Astrocyte (in vitro differentiated cells and primary cell): ENCODE measurements at regions not wholly inside any gene's neighbourhood (a gene's known extent, or its start where the extent isn't known, plus 50 kb on each side); places are given as distances from the start of the nearest gene placed in this dataset.

ENCODE experiments used
- DNase-seq: peaks from one replicate; pipeline ENCODE4 v3.0.0-alpha.2; 2010; ENCODE audit warnings: low read depth
- FAIRE-seq: peaks from 2 replicates; lab custom pipeline; 2011; peaks lifted over from hg19 to GRCh38; lab: Jason Lieb, UNC
- H2AFZ ChIP-seq: 2 replicates; pipeline ENCODE4 v1.6.0; 2012; ENCODE audit warnings: low read depth, low read length, inconsistent platforms
- H3K27ac ChIP-seq: 2 replicates; pipeline ENCODE4 v1.5.1; 2011; ENCODE audit warnings: low read depth, low read length, inconsistent platforms
- H3K27me3 ChIP-seq: 2 replicates; pipeline ENCODE4 v1.6.0; 2011; ENCODE audit warnings: low read length, inconsistent platforms; ENCODE audit not compliant: insufficient read depth
- H3K36me3 ChIP-seq: 2 replicates; pipeline ENCODE4 v1.5.1; 2011; ENCODE audit warnings: low read length, inconsistent platforms; ENCODE audit not compliant: insufficient read depth
- H3K4me1 ChIP-seq: 2 replicates; pipeline ENCODE4 v1.5.1; 2011; ENCODE audit warnings: low read length, inconsistent platforms; ENCODE audit not compliant: insufficient read depth
- H3K4me2 ChIP-seq: 2 replicates; pipeline ENCODE4 v1.6.0; 2012; ENCODE audit warnings: low read length, inconsistent platforms
- H3K4me3 ChIP-seq: 2 replicates; pipeline ENCODE4 v1.5.1; 2011; ENCODE audit warnings: low read depth, mild to moderate bottlenecking, low read length, inconsistent platforms; ENCODE audit not compliant: insufficient read depth
- H3K79me2 ChIP-seq: 2 replicates; pipeline ENCODE4 v1.6.0; 2012; ENCODE audit warnings: mild to moderate bottlenecking, low read length, inconsistent platforms; ENCODE audit not compliant: insufficient read depth
- H3K9ac ChIP-seq: 2 replicates; pipeline ENCODE4 v1.6.0; 2012; ENCODE audit warnings: mild to moderate bottlenecking, low read length, inconsistent platforms
- H3K9me3 ChIP-seq: 2 replicates; pipeline ENCODE4 v1.5.1; 2012; ENCODE audit warnings: low read depth, mild to moderate bottlenecking, low read length, inconsistent platforms; ENCODE audit not compliant: insufficient read depth
- H4K20me1 ChIP-seq: 2 replicates; pipeline ENCODE4 v1.6.0; 2012; ENCODE audit warnings: low read length, inconsistent platforms; ENCODE audit not compliant: insufficient read depth
- H3K27ac Mint-ChIP-seq: one replicate; pipeline ENCODE4 v1.8.0; 2021; ENCODE audit warnings: mild to moderate bottlenecking, mixed read lengths; ENCODE audit not compliant: unreplicated experiment
- H3K27me3 Mint-ChIP-seq: one replicate; pipeline ENCODE4 v1.8.0; 2021; ENCODE audit warnings: low read depth, mixed read lengths; ENCODE audit not compliant: unreplicated experiment
- H3K36me3 Mint-ChIP-seq: one replicate; pipeline ENCODE4 v1.8.0; 2021; ENCODE audit warnings: low read depth, mixed read lengths; ENCODE audit not compliant: unreplicated experiment
- H3K4me1 Mint-ChIP-seq: one replicate; pipeline ENCODE4 v1.8.0; 2021; ENCODE audit warnings: low read depth, mixed read lengths; ENCODE audit not compliant: unreplicated experiment
- H3K4me3 Mint-ChIP-seq: one replicate; pipeline ENCODE4 v1.8.0; 2021; ENCODE audit warnings: mild to moderate bottlenecking, moderate library complexity, mixed read lengths; ENCODE audit not compliant: unreplicated experiment
- H3K9me3 Mint-ChIP-seq: one replicate; pipeline ENCODE4 v1.8.0; 2021; ENCODE audit warnings: mild to moderate bottlenecking, mixed read lengths; ENCODE audit not compliant: unreplicated experiment
- CTCF ChIP-seq: IDR thresholded peaks from 2 replicates; pipeline ENCODE4 v1.5.1; 2011; ENCODE audit warnings: low read depth, mild to moderate bottlenecking, inconsistent platforms, low read length, moderate library complexity; ENCODE audit not compliant: insufficient read depth
- EZH2 ChIP-seq: IDR thresholded peaks from 2 replicates; pipeline ENCODE4 v1.6.1; 2012; ENCODE audit warnings: mild to moderate bottlenecking, low read length, inconsistent platforms; ENCODE audit not compliant: insufficient read depth

GRCh38 chr11:25583596-25583995 is 748.3 kb upstream of the ANO3 start:
- Histone ChIP-seq H3K27me3 (no peaks in the 10 kb centered on the region), H3K4me1 (no peaks in the 10 kb centered on the region), H4K20me1 (no peaks in the 10 kb centered on the region), H2AFZ (no peak overlapping the region), H3K27ac (no peak overlapping the region), H3K9me3 (no peaks in the 10 kb centered on the region), H3K4me3 (no peak overlapping the region), H3K4me2 (no peak overlapping the region), H3K79me2 (no peaks in the 10 kb centered on the region), H3K36me3 (no peaks in the 10 kb centered on the region), H3K9ac (no peak overlapping the region)
- H3K4me3 Mint-ChIP-seq: no peak overlapping the region
- DNase-seq (no peak), FAIRE-seq (no peak)
- no peaks in the 10 kb centered on the region for H3K27me3 Mint-ChIP-seq
- no peaks in the 10 kb centered on the region for H3K9me3 Mint-ChIP-seq
- no peaks in the 10 kb centered on the region for H3K36me3 Mint-ChIP-seq
- no peak overlapping the region for H3K27ac Mint-ChIP-seq
- no peaks in the 10 kb centered on the region for H3K4me1 Mint-ChIP-seq
- TF ChIP-seq CTCF: no peak
- TF ChIP-seq EZH2: no peak

GRCh38 chr11:25587496-25587895 is 744.4 kb upstream of the ANO3 start:
- Mint-ChIP-seq H3K4me3 (no peak overlapping the region), H3K4me1 (no peaks in the 10 kb centered on the region), H3K27me3 (no peaks in the 10 kb centered on the region), H3K36me3 (no peaks in the 10 kb centered on the region), H3K9me3 (no peaks in the 10 kb centered on the region), H3K27ac (no peak overlapping the region)
- no peak overlapping the region for H3K4me2 ChIP-seq
- no peaks in the 10 kb centered on the region for H3K79me2 ChIP-seq
- no peaks in the 10 kb centered on the region for H3K36me3 ChIP-seq
- TF ChIP-seq CTCF (no peak), EZH2 (no peak)
- no peak overlapping the region for H3K9ac ChIP-seq
- no peaks in the 10 kb centered on the region for H3K27me3 ChIP-seq
- no peaks in the 10 kb centered on the region for H4K20me1 ChIP-seq
- H2AFZ ChIP-seq: no peak overlapping the region
- no peaks in the 10 kb centered on the region for H3K4me1 ChIP-seq
- no peak for DNase-seq
- no peak overlapping the region for H3K27ac ChIP-seq
- H3K4me3 ChIP-seq: no peak overlapping the region
- no peak for FAIRE-seq
- no peaks in the 10 kb centered on the region for H3K9me3 ChIP-seq

GRCh38 chr11:25593221-25593620 is 738.7 kb upstream of the ANO3 start:
- H3K36me3 Mint-ChIP-seq: no peaks in the 10 kb centered on the region
- H3K4me1 Mint-ChIP-seq: peaks cover 6% of the 10 kb centered on the region
- Histone ChIP-seq H3K9ac (no peak overlapping the region), H3K4me1 (no peaks in the 10 kb centered on the region), H3K9me3 (no peaks in the 10 kb centered on the region), H3K36me3 (no peaks in the 10 kb centered on the region), H3K27me3 (no peaks in the 10 kb centered on the region), H3K4me2 (no peak overlapping the region), H3K27ac (no peak overlapping the region), H3K79me2 (no peaks in the 10 kb centered on the region), H2AFZ (no peak overlapping the region), H4K20me1 (no peaks in the 10 kb centered on the region), H3K4me3 (no peak overlapping the region)
- H3K27ac Mint-ChIP-seq: no peak overlapping the region
- H3K9me3 Mint-ChIP-seq: no peaks in the 10 kb centered on the region
- DNase-seq (no peak), FAIRE-seq (no peak)
- TF ChIP-seq CTCF (no peak), EZH2 (no peak)
- no peaks in the 10 kb centered on the region for H3K27me3 Mint-ChIP-seq
- no peak overlapping the region for H3K4me3 Mint-ChIP-seq
